C4-2B (cell line): ENCODE measurements at regions not wholly inside any gene's neighbourhood (a gene's known extent, or its start where the extent isn't known, plus 50 kb on each side); places are given as distances from the start of the nearest gene placed in this dataset.

ENCODE experiments used
- ZFX ChIP-seq: fragments of 450-650 bp; IDR thresholded peaks from 2 replicates; pipeline ENCODE4 v1.6.1; 2017
- TF ChIP-seq, protein P1 (sequence below): fragments of 450-650 bp; conservative IDR thresholded peaks from 2 replicates; pipeline ENCODE4 v1.5.1; 2017; ENCODE audit warnings: mild to moderate bottlenecking

DNA sequence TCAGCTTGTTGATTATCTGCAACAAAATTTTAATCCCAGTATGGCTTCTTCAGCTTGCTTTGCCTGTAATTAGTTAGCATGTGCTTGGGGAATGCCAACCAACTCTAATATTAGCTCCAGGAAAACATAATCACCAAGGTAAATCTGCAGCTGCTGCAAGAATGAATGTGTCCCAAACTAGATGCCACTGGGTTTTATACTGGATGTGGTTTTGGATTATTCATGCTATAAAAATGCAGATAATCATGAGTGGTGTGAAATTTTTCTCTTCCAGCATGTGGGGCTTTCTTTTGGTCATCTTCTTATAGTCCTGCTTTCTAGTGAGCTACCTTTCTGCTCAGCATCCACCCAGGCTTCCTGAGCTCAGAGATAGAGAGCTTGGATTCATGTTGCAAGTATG is 295.9 kb upstream of the CASK start:
- TF ChIP-seq, protein P1, sequence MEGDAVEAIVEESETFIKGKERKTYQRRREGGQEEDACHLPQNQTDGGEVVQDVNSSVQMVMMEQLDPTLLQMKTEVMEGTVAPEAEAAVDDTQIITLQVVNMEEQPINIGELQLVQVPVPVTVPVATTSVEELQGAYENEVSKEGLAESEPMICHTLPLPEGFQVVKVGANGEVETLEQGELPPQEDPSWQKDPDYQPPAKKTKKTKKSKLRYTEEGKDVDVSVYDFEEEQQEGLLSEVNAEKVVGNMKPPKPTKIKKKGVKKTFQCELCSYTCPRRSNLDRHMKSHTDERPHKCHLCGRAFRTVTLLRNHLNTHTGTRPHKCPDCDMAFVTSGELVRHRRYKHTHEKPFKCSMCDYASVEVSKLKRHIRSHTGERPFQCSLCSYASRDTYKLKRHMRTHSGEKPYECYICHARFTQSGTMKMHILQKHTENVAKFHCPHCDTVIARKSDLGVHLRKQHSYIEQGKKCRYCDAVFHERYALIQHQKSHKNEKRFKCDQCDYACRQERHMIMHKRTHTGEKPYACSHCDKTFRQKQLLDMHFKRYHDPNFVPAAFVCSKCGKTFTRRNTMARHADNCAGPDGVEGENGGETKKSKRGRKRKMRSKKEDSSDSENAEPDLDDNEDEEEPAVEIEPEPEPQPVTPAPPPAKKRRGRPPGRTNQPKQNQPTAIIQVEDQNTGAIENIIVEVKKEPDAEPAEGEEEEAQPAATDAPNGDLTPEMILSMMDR: no peak
- no peak for TF ChIP-seq ZFX
